Effector memory CD8-positive, alpha-beta T cell (primary cell): ENCODE measurements at regions not wholly inside any gene's neighbourhood (a gene's known extent, or its start where the extent isn't known, plus 50 kb on each side); places are given as distances from the start of the nearest gene placed in this dataset.

Source experiments
- ATAC-seq: fragments of 150-1000 bp; cut with Tn5 transposase; replicated peaks from 2 replicates; pipeline ENCODE4 v1.10.0; 2021; ENCODE audit warnings: mild to moderate bottlenecking, moderate library complexity
- DNase-seq, 3 experiments: peaks; one replicate each; pipeline ENCODE4 v3.0.0; 2021
- H3K27ac Mint-ChIP-seq, 2 donors: one replicate each; pipeline ENCODE4 v1.8.0; 2022; ENCODE audit warnings: mild to moderate bottlenecking in 2 of 2, mixed read lengths in 2 of 2, moderate library complexity in 2 of 2
- H3K27me3 Mint-ChIP-seq, 2 donors: one replicate each; pipeline ENCODE4 v1.8.0; 2022; ENCODE audit warnings: mixed read lengths in 2 of 2
- H3K36me3 Mint-ChIP-seq: one replicate; pipeline ENCODE4 v1.8.0; 2022; ENCODE audit warnings: mild to moderate bottlenecking, moderate library complexity, mixed read lengths; ENCODE audit not compliant: insufficient read depth
- H3K4me1 Mint-ChIP-seq, 2 donors: one replicate each; pipeline ENCODE4 v1.8.0; 2022; ENCODE audit warnings: low read depth in 2 of 2, mixed read lengths in 2 of 2
- H3K4me3 Mint-ChIP-seq, 2 donors: one replicate each; pipeline ENCODE4 v1.8.0; 2022; ENCODE audit warnings: mild to moderate bottlenecking in 2 of 2, mixed read lengths in 2 of 2, moderate library complexity in 2 of 2
- H3K9me3 Mint-ChIP-seq, 2 donors: one replicate each; pipeline ENCODE4 v1.8.0; 2022; ENCODE audit warnings: mixed read lengths in 2 of 2

- Mint-ChIP-seq H3K4me1 (no peaks in the 10 kb centered on the region), H3K4me3 (no peak overlapping the region), H3K9me3 (peaks cover 0 to 16% of the 10 kb centered on the region in 2 donors)
These were observed 139.7 kb upstream of the ZC3H11B start for GRCh38 chr1:219752645-219753044.

GRCh38 chr1:219751870-219752507 lies 139.1 kb upstream of the ZC3H11B start:
- Mint-ChIP-seq H3K27ac (no peak overlapping the region), H3K36me3 (no peaks in the 10 kb centered on the region), H3K4me3 (no peak overlapping the region), H3K4me1 (no peaks in the 10 kb centered on the region), H3K9me3 (peaks cover 0 to 16% of the 10 kb centered on the region in 2 donors), H3K27me3 (no peaks in the 10 kb centered on the region)
- no peak for ATAC-seq
- DNase-seq = no peak

More at GRCh38 chr1:219752645-219753044, 139.7 kb upstream of the ZC3H11B start:
- DNase-seq = no peak
- H3K36me3 Mint-ChIP-seq = no peaks in the 10 kb centered on the region
- no peaks in the 10 kb centered on the region for H3K27me3 Mint-ChIP-seq
- H3K27ac Mint-ChIP-seq = no peak overlapping the region
- ATAC-seq = no peak

GRCh38 chr1:219749370-219749769 lies 136.5 kb upstream of the ZC3H11B start:
- Mint-ChIP-seq H3K27me3 (no peaks in the 10 kb centered on the region), H3K27ac (no peak overlapping the region), H3K36me3 (no peaks in the 10 kb centered on the region), H3K9me3 (peaks cover 0 to 16% of the 10 kb centered on the region in 2 donors), H3K4me3 (no peak overlapping the region), H3K4me1 (no peaks in the 10 kb centered on the region)
- ATAC-seq = no peak
- no peak for DNase-seq

- Mint-ChIP-seq H3K4me1 (no peaks in the 10 kb centered on the region), H3K27me3 (no peaks in the 10 kb centered on the region), H3K9me3 (peaks cover 1 to 4% of the 10 kb centered on the region in 2 donors), H3K4me3 (no peak overlapping the region), H3K36me3 (no peaks in the 10 kb centered on the region), H3K27ac (no peak overlapping the region)
- no peak for ATAC-seq
- no peak for DNase-seq
These were observed 133.2 kb upstream of the ZC3H11B start for GRCh38 chr1:219746141-219746540.

- H3K27me3 Mint-ChIP-seq = no peaks in the 10 kb centered on the region
- no peaks in the 10 kb centered on the region for H3K4me1 Mint-ChIP-seq
- peaks cover 0 to 4% of the 10 kb centered on the region in 2 donors for H3K9me3 Mint-ChIP-seq
- H3K4me3 Mint-ChIP-seq = no peak overlapping the region
- H3K27ac Mint-ChIP-seq = no peak overlapping the region
- H3K36me3 Mint-ChIP-seq = no peaks in the 10 kb centered on the region
- ATAC-seq = no peak
- no peak for DNase-seq
These were observed 132.0 kb upstream of the ZC3H11B start for GRCh38 chr1:219744652-219745469.

GRCh38 chr1:219741011-219741970 lies 128.4 kb upstream of the ZC3H11B start:
- no peaks in the 10 kb centered on the region for H3K27me3 Mint-ChIP-seq
- no peaks in the 10 kb centered on the region for H3K4me1 Mint-ChIP-seq
- no peak for DNase-seq
- H3K4me3 Mint-ChIP-seq = no peak overlapping the region
- peaks cover 0 to 6% of the 10 kb centered on the region in 2 donors for H3K9me3 Mint-ChIP-seq
- H3K36me3 Mint-ChIP-seq = no peaks in the 10 kb centered on the region
- no peak for ATAC-seq
- no peak overlapping the region for H3K27ac Mint-ChIP-seq

GRCh38 chr1:219733511-219734174 lies 120.7 kb upstream of the ZC3H11B start:
- H3K27me3 Mint-ChIP-seq = peaks cover 0 to 8% of the 10 kb centered on the region in 2 donors
- no peaks in the 10 kb centered on the region for H3K36me3 Mint-ChIP-seq
- no peak for DNase-seq
- no peak overlapping the region for H3K4me3 Mint-ChIP-seq
- ATAC-seq = no peak
- no peak overlapping the region for H3K27ac Mint-ChIP-seq
- H3K9me3 Mint-ChIP-seq = peaks cover 5 to 11% of the 10 kb centered on the region in 2 donors
- no peaks in the 10 kb centered on the region for H3K4me1 Mint-ChIP-seq

GRCh38 chr1:219732814-219733491 lies 120.0 kb upstream of the ZC3H11B start:
- Mint-ChIP-seq H3K4me3 (no peak overlapping the region), H3K4me1 (no peaks in the 10 kb centered on the region), H3K27me3 (peaks cover 0 to 8% of the 10 kb centered on the region in 2 donors), H3K36me3 (no peaks in the 10 kb centered on the region), H3K27ac (no peak overlapping the region), H3K9me3 (peaks cover 5 to 11% of the 10 kb centered on the region in 2 donors)
- ATAC-seq (no peak), DNase-seq (no peak)

GRCh38 chr1:219731771-219732170 lies 118.9 kb upstream of the ZC3H11B start:
- no peak overlapping the region for H3K4me3 Mint-ChIP-seq
- ATAC-seq = no peak
- H3K27ac Mint-ChIP-seq = no peak overlapping the region

GRCh38 chr1:219726480-219727272 lies 113.8 kb upstream of the ZC3H11B start:
- no peaks in the 10 kb centered on the region for H3K36me3 Mint-ChIP-seq
- no peak for ATAC-seq

More at GRCh38 chr1:219731771-219732170, 118.9 kb upstream of the ZC3H11B start:
- Mint-ChIP-seq H3K4me1 (no peaks in the 10 kb centered on the region), H3K27me3 (peaks cover 0 to 8% of the 10 kb centered on the region in 2 donors), H3K36me3 (no peaks in the 10 kb centered on the region), H3K9me3 (peaks cover 6 to 19% of the 10 kb centered on the region in 2 donors)
- no peak for DNase-seq

GRCh38 chr1:219724440-219724839 lies 111.5 kb upstream of the ZC3H11B start:
- H3K27me3 Mint-ChIP-seq = no peaks in the 10 kb centered on the region
- no peak for DNase-seq
- H3K9me3 Mint-ChIP-seq = peaks cover 10 to 25% of the 10 kb centered on the region in 2 donors
- H3K36me3 Mint-ChIP-seq = no peaks in the 10 kb centered on the region
- no peak overlapping the region for H3K27ac Mint-ChIP-seq
- no peak overlapping the region for H3K4me3 Mint-ChIP-seq
- no peaks in the 10 kb centered on the region for H3K4me1 Mint-ChIP-seq
- no peak for ATAC-seq

More at GRCh38 chr1:219726480-219727272, 113.8 kb upstream of the ZC3H11B start:
- Mint-ChIP-seq H3K27ac (no peak overlapping the region), H3K4me3 (no peak overlapping the region), H3K27me3 (no peaks in the 10 kb centered on the region), H3K9me3 (peaks cover 10 to 25% of the 10 kb centered on the region in 2 donors), H3K4me1 (no peaks in the 10 kb centered on the region)
- DNase-seq = no peak

GRCh38 chr1:219717536-219717935 lies 104.6 kb upstream of the ZC3H11B start:
- H3K4me1 Mint-ChIP-seq = no peaks in the 10 kb centered on the region
- no peaks in the 10 kb centered on the region for H3K27me3 Mint-ChIP-seq
- H3K4me3 Mint-ChIP-seq = no peak overlapping the region
- H3K9me3 Mint-ChIP-seq = peaks cover 0 to 8% of the 10 kb centered on the region in 2 donors
- H3K27ac Mint-ChIP-seq = no peak overlapping the region
- no peak for DNase-seq
- ATAC-seq = no peak
- no peaks in the 10 kb centered on the region for H3K36me3 Mint-ChIP-seq
